K562 (cell line): ENCODE measurements at regions not wholly inside any gene's neighbourhood (a gene's known extent, or its start where the extent isn't known, plus 50 kb on each side); places are given as distances from the start of the nearest gene placed in this dataset.

ENCODE experiments used
- CHD4 ChIP-seq: fragments of 200-600 bp; sonication (generic); IDR thresholded peaks from 3 replicates; pipeline ENCODE4 v1.6.1; 2012; ENCODE audit warnings: low read depth, mild to moderate bottlenecking, mixed read lengths, low read length, inconsistent platforms; ENCODE audit not compliant: insufficient read depth, insufficient replicate concordance, poor library complexity, severe bottlenecking
- CHD7 ChIP-seq: fragments of 200-600 bp; sonication (generic); IDR thresholded peaks from one replicate; pipeline ENCODE4 v1.6.1; 2012; ENCODE audit warnings: mild to moderate bottlenecking, low read depth, low read length, inconsistent platforms
- DNMT1 ChIP-seq: fragments of 450-650 bp; IDR thresholded peaks from 2 replicates; pipeline ENCODE4 v1.6.1; 2016; ENCODE audit warnings: antibody characterized with exemption, mild to moderate bottlenecking
- ELK1 ChIP-seq: sonication (generic); formaldehyde crosslinking; IDR thresholded peaks from 2 replicates; pipeline ENCODE4 v1.8.1; 2022; ENCODE audit warnings: missing genetic modification reagents
- NKRF ChIP-seq: fragments of 450-650 bp; IDR thresholded peaks from 2 replicates; pipeline ENCODE4 v1.6.1; 2016; ENCODE audit warnings: borderline replicate concordance
- RERE ChIP-seq: sonication (generic); formaldehyde crosslinking; IDR thresholded peaks from 2 replicates; pipeline ENCODE4 v1.8.0; 2023; ENCODE audit warnings: missing genetic modification reagents, mild to moderate bottlenecking, borderline replicate concordance
- TCF7L2 ChIP-seq: fragments of 150-350 bp; IDR thresholded peaks from 2 replicates; pipeline ENCODE4 v1.6.1; 2016; ENCODE audit warnings: low read depth, mild to moderate bottlenecking, low read length, moderate library complexity
- ZFP30 ChIP-seq: fragments of 250-450 bp; sonication (Bioruptor Pico); IDR thresholded peaks from 2 replicates; pipeline ENCODE4 v1.8.0; 2022; ENCODE audit warnings: moderate library complexity, mild to moderate bottlenecking, inconsistent platforms, borderline replicate concordance
- TF ChIP-seq, protein P1 (sequence below): sonication (generic); formaldehyde crosslinking; IDR thresholded peaks from 2 replicates; pipeline ENCODE4 v1.8.0; 2022; ENCODE audit warnings: mild to moderate bottlenecking, low read depth, missing genetic modification reagents

DNA sequence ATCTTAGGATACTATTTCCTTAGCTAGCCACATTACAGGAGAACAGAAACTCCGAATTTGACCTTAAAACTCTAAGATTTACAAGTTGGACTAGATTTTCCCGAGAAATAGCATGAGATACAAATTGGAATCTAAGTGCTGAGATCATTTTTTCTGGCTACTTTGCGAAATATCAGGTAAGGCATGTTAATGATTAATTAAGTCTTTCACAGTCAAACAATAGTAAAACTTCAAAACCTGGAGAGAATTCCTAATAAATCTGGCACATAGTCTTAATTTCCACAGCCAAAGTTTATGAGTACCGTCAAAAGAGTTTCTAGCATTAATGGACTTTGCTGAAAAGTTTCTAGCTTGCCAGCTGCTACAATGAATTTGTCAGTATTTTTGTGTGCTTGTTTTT lies 379.5 kb upstream of the TOM1L1 start:
- TF ChIP-seq TCF7L2 (no peak), CHD7 (no peak), RERE (CRISPR knock-in tag) (no peak), CHD4 (no peak), ZFP30 (CRISPR knock-in tag) (no peak), NKRF (no peak), ELK1 (CRISPR knock-in tag) (no peak), DNMT1 (no peak)
- TF ChIP-seq, protein P1, sequence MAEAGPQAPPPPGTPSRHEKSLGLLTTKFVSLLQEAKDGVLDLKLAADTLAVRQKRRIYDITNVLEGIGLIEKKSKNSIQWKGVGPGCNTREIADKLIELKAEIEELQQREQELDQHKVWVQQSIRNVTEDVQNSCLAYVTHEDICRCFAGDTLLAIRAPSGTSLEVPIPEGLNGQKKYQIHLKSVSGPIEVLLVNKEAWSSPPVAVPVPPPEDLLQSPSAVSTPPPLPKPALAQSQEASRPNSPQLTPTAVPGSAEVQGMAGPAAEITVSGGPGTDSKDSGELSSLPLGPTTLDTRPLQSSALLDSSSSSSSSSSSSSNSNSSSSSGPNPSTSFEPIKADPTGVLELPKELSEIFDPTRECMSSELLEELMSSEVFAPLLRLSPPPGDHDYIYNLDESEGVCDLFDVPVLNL (CRISPR knock-in tag), result no peak
